ENCODE measurements at regions not wholly inside any gene's neighbourhood (a gene's known extent, or its start where the extent isn't known, plus 50 kb on each side); places are given as distances from the start of the nearest gene placed in this dataset.
A peak's percentile ranks its signal among the peaks of the same experiment; 100 is the strongest.
"Not testable (repeated sequence)": the region's sequence is repeated elsewhere in the genome, so short reads cannot be mapped to it uniquely, and the experiment has no call there.

DNA sequence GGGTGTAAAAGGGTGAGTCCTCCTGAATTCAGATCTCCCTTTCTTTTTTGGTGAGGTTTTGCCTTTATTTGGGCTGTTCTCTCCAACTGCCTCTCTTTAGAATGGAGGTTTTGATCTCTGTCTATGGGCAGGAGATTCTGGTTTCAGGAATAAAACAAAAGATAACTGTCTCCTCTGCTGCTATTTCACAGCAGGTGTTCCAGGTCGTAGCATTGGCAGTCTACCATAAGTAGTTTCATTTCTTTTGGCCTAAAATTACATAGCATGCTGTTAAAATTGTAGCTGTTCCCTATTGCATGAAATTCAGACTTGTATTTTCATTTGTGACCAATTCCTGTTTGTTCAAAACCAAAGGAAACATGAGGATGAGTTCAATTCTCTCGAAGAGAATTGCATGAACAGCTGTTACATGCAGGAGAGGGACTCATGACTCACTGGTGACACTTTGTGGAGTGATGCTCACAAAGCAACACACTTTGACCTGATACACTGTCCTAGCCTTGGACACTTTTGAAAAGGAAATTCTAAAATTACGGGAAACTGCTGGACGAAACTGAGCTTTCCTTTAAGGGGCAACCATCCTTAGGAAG lies 76.8 kb upstream of the SIRPG start:
- Histone ChIP-seq H3K27me3 (ENCODE audit: control insufficient read depth, insufficient read depth, low read length) (no peaks in the 10 kb centered on the region), H3K4me1 (ENCODE audit: control insufficient read depth, insufficient read depth, low read length) (no peaks in the 10 kb centered on the region; the same call in 1 of the 2 replicates), H3K36me3 (ENCODE audit: control insufficient read depth, insufficient read depth, low read length) (no peaks in the 10 kb centered on the region), H3K27ac (ENCODE audit: low read length) (no peak overlapping the region), H3K9me3 (ENCODE audit: control insufficient read depth, insufficient read depth, low read length) (no peaks in the 10 kb centered on the region), H3K4me3 (ENCODE audit: low read length) (no peak overlapping the region)
- no CpG with 5 or more reads among the region's 4 CpGs for WGBS (ENCODE audit: insufficient coverage, insufficient read length)
- no peak for DNase-seq (ENCODE audit: low read depth, low spot score)

DNA sequence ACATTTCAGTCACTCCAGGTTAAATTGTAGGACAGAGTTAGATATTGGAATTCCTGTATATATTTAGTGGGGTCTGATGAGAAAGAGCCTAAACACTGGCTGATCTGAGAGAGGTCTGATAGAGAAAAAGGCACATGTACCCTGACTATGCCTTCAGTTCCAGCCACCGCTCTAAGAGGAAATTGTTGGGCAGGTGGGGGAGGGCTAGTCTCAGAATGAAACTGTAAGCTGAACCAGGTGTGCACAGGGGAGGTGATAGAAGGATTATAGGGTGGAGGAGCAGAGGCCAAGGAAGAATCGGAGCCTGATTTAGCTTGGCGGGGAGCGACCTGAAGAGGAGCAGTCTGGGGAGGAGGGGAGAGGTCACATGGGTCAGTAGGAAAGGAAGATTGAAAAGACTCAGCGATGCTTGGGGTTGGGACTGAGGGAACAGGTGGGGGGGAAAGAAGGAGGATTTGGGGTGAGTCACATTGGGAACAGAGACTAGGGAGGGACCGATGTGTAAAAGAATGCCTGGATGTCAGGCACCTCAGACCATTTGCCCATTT lies 74.3 kb upstream of the SIRPG start:
- not testable (repeated sequence) for DNase-seq (ENCODE audit: low read depth, low spot score); H3K9me3 ChIP-seq (ENCODE audit: control insufficient read depth, insufficient read depth, low read length); H3K4me1 ChIP-seq (ENCODE audit: control insufficient read depth, insufficient read depth, low read length); H3K27ac ChIP-seq (ENCODE audit: low read length); H3K36me3 ChIP-seq (ENCODE audit: control insufficient read depth, insufficient read depth, low read length); H3K27me3 ChIP-seq (ENCODE audit: control insufficient read depth, insufficient read depth, low read length); H3K4me3 ChIP-seq (ENCODE audit: low read length)
- WGBS (ENCODE audit: insufficient coverage, insufficient read length) = no CpG with 5 or more reads among the region's 6 CpGs

- not testable (repeated sequence) for DNase-seq (ENCODE audit: low read depth, low spot score); H3K4me3 ChIP-seq (ENCODE audit: low read length); H3K27me3 ChIP-seq (ENCODE audit: control insufficient read depth, insufficient read depth, low read length); H3K9me3 ChIP-seq (ENCODE audit: control insufficient read depth, insufficient read depth, low read length); H3K36me3 ChIP-seq (ENCODE audit: control insufficient read depth, insufficient read depth, low read length); H3K4me1 ChIP-seq (ENCODE audit: control insufficient read depth, insufficient read depth, low read length); H3K27ac ChIP-seq (ENCODE audit: low read length)
- no CpG with 5 or more reads among the region's 8 CpGs for WGBS (ENCODE audit: insufficient coverage, insufficient read length)
These were observed 73.6 kb upstream of the SIRPG start for GRCh38 chr20:1730981-1731711.

GRCh38 chr20:1727303-1727702 lies 69.7 kb upstream of the SIRPG start:
- DNase-seq (ENCODE audit: low read depth, low spot score); H3K27ac ChIP-seq (ENCODE audit: low read length); H3K27me3 ChIP-seq (ENCODE audit: control insufficient read depth, insufficient read depth, low read length); H3K4me3 ChIP-seq (ENCODE audit: low read length); H3K36me3 ChIP-seq (ENCODE audit: control insufficient read depth, insufficient read depth, low read length); H3K9me3 ChIP-seq (ENCODE audit: control insufficient read depth, insufficient read depth, low read length); H3K4me1 ChIP-seq (ENCODE audit: control insufficient read depth, insufficient read depth, low read length): not testable (repeated sequence)
- WGBS (ENCODE audit: insufficient coverage, insufficient read length) = no CpG with 5 or more reads among the region's 3 CpGs

GRCh38 chr20:1724901-1725300 lies 67.3 kb upstream of the SIRPG start:
- no peaks in the 10 kb centered on the region for H3K36me3 ChIP-seq (ENCODE audit: control insufficient read depth, insufficient read depth, low read length)

DNA sequence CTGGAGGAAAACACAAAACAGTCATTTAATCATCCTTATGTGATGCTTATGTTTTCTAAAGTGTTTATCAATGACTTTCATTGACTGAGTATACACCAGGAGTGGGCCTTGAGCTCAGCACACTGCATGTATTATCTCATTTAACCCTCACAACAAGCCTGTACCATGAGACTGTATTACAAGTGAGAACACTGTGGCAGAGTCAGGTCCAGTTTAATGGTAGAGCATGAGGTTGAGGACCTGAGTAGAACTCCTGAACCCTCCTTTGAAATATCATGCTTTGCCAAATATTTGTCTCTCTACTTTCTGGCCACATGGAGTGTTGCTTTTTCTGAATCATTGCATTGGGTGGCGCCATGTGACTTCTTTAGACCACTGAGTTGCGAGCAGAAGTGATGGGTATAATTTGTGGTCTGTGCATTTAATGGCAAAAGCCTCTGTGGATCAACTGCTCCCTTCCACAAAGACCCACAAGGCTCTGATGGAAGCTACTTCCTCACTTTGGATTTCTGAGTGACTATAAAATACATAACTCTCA lies 65.0 kb upstream of the SIRPG start:
- DNase-seq (ENCODE audit: low read depth, low spot score) = no peak
- no CpG with 5 or more reads among the region's 2 CpGs for WGBS (ENCODE audit: insufficient coverage, insufficient read length)

More at GRCh38 chr20:1724901-1725300, 67.3 kb upstream of the SIRPG start:
- Histone ChIP-seq H3K9me3 (ENCODE audit: control insufficient read depth, insufficient read depth, low read length) (no peaks in the 10 kb centered on the region), H3K27me3 (ENCODE audit: control insufficient read depth, insufficient read depth, low read length) (peaks cover 5% of the 10 kb centered on the region; the same call in 1 of the 2 replicates), H3K27ac (ENCODE audit: low read length) (no peak overlapping the region), H3K4me1 (ENCODE audit: control insufficient read depth, insufficient read depth, low read length) (peaks cover 7% of the 10 kb centered on the region), H3K4me3 (ENCODE audit: low read length) (no peak overlapping the region)
- no peak for DNase-seq (ENCODE audit: low read depth, low spot score)
- WGBS (ENCODE audit: insufficient coverage, insufficient read length) = no CpG with 5 or more reads among the region's 3 CpGs

DNA sequence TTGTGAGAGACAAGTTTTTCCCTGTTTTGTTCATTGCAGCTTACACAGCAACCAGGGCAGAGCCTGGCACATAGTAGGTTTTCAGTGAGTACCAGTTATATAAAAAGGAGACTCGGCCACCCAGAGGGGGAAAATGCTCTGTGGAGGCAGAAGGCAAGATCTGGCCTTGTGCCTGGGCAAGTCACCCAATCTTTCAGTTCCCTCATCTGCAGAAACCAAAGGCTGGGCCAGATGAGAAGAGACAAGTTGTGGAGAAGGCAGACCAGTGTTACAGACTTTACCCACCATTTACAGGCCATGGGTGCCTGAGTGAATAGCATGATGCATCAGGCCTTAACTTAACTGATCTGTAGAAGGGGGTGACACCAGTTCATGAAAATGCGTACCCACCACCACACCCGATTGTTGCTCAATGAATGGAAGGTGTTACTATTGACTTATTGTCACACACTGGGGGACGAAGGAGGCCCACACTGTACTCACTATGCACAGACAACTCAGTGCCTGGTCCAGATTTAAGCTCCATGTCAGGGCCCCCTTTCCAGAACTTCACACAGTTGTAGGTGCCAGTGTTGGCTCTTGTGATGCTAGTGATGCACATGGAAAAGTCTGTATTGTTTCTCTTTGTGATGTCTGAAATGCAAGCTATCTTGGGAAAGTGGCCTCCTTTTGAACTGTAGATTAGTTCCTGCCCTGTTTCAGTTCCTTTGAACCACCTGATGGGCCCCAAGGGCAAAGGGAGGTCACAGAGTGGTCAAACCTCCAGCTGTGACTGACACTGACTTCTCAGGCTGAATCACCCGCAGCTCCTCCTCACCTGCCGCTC lies 64.3 kb upstream of the SIRPG start:
- H3K27ac ChIP-seq (ENCODE audit: low read length) = no peak overlapping the region
- H3K4me3 ChIP-seq (ENCODE audit: low read length) = no peak overlapping the region
- no peaks in the 10 kb centered on the region for H3K9me3 ChIP-seq (ENCODE audit: control insufficient read depth, insufficient read depth, low read length)
- H3K36me3 ChIP-seq (ENCODE audit: control insufficient read depth, insufficient read depth, low read length) = no peaks in the 10 kb centered on the region
- WGBS (ENCODE audit: insufficient coverage, insufficient read length) = no CpG with 5 or more reads among the region's 6 CpGs
- peak; percentile 90 for DNase-seq (ENCODE audit: low read depth, low spot score)
- peaks cover 7% of the 10 kb centered on the region for H3K4me1 ChIP-seq (ENCODE audit: control insufficient read depth, insufficient read depth, low read length)
- peaks cover 5% of the 10 kb centered on the region; the same call in 1 of the 2 replicates for H3K27me3 ChIP-seq (ENCODE audit: control insufficient read depth, insufficient read depth, low read length)

More for the DNA sequence above, 65.0 kb upstream of the SIRPG start:
- Histone ChIP-seq H3K36me3 (ENCODE audit: control insufficient read depth, insufficient read depth, low read length) (no peaks in the 10 kb centered on the region), H3K27ac (ENCODE audit: low read length) (no peak overlapping the region), H3K9me3 (ENCODE audit: control insufficient read depth, insufficient read depth, low read length) (no peaks in the 10 kb centered on the region), H3K4me3 (ENCODE audit: low read length) (no peak overlapping the region), H3K27me3 (ENCODE audit: control insufficient read depth, insufficient read depth, low read length) (peaks cover 5% of the 10 kb centered on the region; the same call in 1 of the 2 replicates), H3K4me1 (ENCODE audit: control insufficient read depth, insufficient read depth, low read length) (peaks cover 7% of the 10 kb centered on the region)

DNA sequence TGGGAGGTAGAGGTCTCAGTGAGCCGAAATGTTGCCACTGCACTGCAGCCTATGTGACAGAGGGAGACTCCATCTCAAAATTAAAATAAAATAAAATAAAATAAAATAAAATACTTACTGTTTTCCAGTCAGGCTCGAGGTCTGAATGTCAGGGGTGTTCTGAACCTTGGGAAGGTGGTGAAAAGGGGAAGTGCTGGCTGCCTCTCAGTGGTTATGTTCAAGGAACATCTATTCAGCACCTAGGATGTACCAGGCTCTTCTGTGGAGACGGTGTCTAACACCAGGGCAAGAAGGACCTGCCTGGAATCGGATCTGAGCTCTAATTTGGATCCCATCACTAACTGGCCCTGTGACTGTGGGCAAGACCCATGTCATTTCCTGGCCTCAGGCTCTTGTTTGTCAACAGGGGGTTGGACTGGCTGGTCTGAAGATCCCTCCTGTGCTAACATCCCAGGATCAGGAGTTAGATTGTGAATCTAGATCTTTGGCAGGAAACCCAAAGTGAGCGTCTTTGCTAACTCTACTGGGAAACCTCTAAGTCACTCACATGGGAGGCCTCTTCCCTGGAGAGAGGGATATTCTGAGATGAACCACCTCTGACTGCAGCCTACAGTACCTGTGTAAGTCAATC lies 63.4 kb upstream of the SIRPG start:
- DNase-seq (ENCODE audit: low read depth, low spot score) = no peak
- peaks cover 7% of the 10 kb centered on the region for H3K4me1 ChIP-seq (ENCODE audit: control insufficient read depth, insufficient read depth, low read length)
- H3K9me3 ChIP-seq (ENCODE audit: control insufficient read depth, insufficient read depth, low read length) = no peaks in the 10 kb centered on the region
- no peak overlapping the region for H3K4me3 ChIP-seq (ENCODE audit: low read length)
- H3K36me3 ChIP-seq (ENCODE audit: control insufficient read depth, insufficient read depth, low read length) = no peaks in the 10 kb centered on the region
- H3K27ac ChIP-seq (ENCODE audit: low read length) = no peak overlapping the region
- peaks cover 5% of the 10 kb centered on the region; the same call in 1 of the 2 replicates for H3K27me3 ChIP-seq (ENCODE audit: control insufficient read depth, insufficient read depth, low read length)
- WGBS (ENCODE audit: insufficient coverage, insufficient read length) = no CpG with 5 or more reads among the region's 5 CpGs

DNA sequence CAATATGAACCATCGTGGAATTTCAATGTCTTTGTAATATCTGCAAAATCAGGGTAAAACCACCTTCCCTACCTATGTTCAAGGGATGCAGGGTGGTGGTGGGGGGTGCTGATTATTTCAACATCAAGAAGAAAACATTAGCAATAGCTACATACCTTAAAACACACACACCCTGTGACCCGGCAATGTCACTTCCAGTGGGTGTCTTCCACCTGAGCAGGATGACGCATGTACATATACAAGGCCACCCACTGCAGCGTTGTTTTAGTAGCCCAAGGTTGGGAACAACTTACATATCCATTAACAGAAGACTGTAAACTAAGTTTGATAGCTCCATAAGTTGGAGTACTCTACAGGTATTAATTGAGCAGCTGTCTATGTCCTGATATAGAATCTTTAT lies 62.6 kb upstream of the SIRPG start:
- peaks cover 5% of the 10 kb centered on the region; the same call in 1 of the 2 replicates for H3K27me3 ChIP-seq (ENCODE audit: control insufficient read depth, insufficient read depth, low read length)
- H3K27ac ChIP-seq (ENCODE audit: low read length) = no peak overlapping the region
- no peak overlapping the region for H3K4me3 ChIP-seq (ENCODE audit: low read length)
- no peaks in the 10 kb centered on the region for H3K9me3 ChIP-seq (ENCODE audit: control insufficient read depth, insufficient read depth, low read length)
- no peak for DNase-seq (ENCODE audit: low read depth, low spot score)
- H3K4me1 ChIP-seq (ENCODE audit: control insufficient read depth, insufficient read depth, low read length) = peaks cover 7% of the 10 kb centered on the region
- no CpG with 5 or more reads among the region's 4 CpGs for WGBS (ENCODE audit: insufficient coverage, insufficient read length)
- H3K36me3 ChIP-seq (ENCODE audit: control insufficient read depth, insufficient read depth, low read length) = no peaks in the 10 kb centered on the region

All from iPS DF 6.9 (cell line).